Stimulated activated CD4-positive, alpha-beta T cell treated with anti-CD3 and anti-CD28 coated beads, Interleukin-1b, Interleukin-23, amount 100 ng/mL, for 48 hours (primary cell): ENCODE measurements at regions not wholly inside any gene's neighbourhood (a gene's known extent, or its start where the extent isn't known, plus 50 kb on each side); places are given as distances from the start of the nearest gene placed in this dataset.
"Not testable (repeated sequence)": the region's sequence is repeated elsewhere in the genome, so short reads cannot be mapped to it uniquely, and the experiment has no call there.

Experiments used
- DNase-seq: peaks from one replicate; pipeline ENCODE4 v3.0.0-alpha.2; 2020

GRCh38 chr15:95684693-95685115, 645.8 kb upstream of the NR2F2 start:
- DNase-seq = no peak

GRCh38 chr15:95687061-95687460, 643.4 kb upstream of the NR2F2 start:
- DNase-seq = no peak

- no peak for DNase-seq
These were observed 642.8 kb upstream of the NR2F2 start for GRCh38 chr15:95687686-95688085.

GRCh38 chr15:95690631-95691340, 639.7 kb upstream of the NR2F2 start:
- DNase-seq = no peak

- no peak for DNase-seq
These were observed 636.6 kb upstream of the NR2F2 start for GRCh38 chr15:95693917-95694316.

GRCh38 chr15:95698230-95698629, 632.3 kb upstream of the NR2F2 start:
- no peak for DNase-seq

GRCh38 chr15:95698951-95699350, 631.5 kb upstream of the NR2F2 start:
- no peak for DNase-seq

- DNase-seq = no peak
These were observed 630.9 kb upstream of the NR2F2 start for GRCh38 chr15:95699578-95699977.

- not testable (repeated sequence) for DNase-seq
These were observed 629.8 kb upstream of the NR2F2 start for GRCh38 chr15:95700692-95701091.

GRCh38 chr15:95701410-95701809, 629.1 kb upstream of the NR2F2 start:
- no peak for DNase-seq

GRCh38 chr15:95709959-95710695, 620.4 kb upstream of the NR2F2 start:
- no peak for DNase-seq

GRCh38 chr15:95712785-95713184, 617.7 kb upstream of the NR2F2 start:
- DNase-seq = no peak

GRCh38 chr15:95713324-95713723, 617.2 kb upstream of the NR2F2 start:
- no peak for DNase-seq

- no peak for DNase-seq
These were observed 615.2 kb upstream of the NR2F2 start for GRCh38 chr15:95715116-95715903.

GRCh38 chr15:95715906-95716656, 614.4 kb upstream of the NR2F2 start:
- DNase-seq = no peak

GRCh38 chr15:95716708-95717107, 613.8 kb upstream of the NR2F2 start:
- no peak for DNase-seq

GRCh38 chr15:95718441-95718840, 612.1 kb upstream of the NR2F2 start:
- DNase-seq = no peak

- DNase-seq = no peak
These were observed 605.4 kb upstream of the NR2F2 start for GRCh38 chr15:95724908-95725633.

- DNase-seq = no peak
These were observed 603.6 kb upstream of the NR2F2 start for GRCh38 chr15:95726891-95727290.

GRCh38 chr15:95733931-95734330, 596.6 kb upstream of the NR2F2 start:
- no peak for DNase-seq

- no peak for DNase-seq
These were observed 595.8 kb upstream of the NR2F2 start for GRCh38 chr15:95734422-95735316.
